ENCODE measurements at regions not wholly inside any gene's neighbourhood (a gene's known extent, or its start where the extent isn't known, plus 50 kb on each side); places are given as distances from the start of the nearest gene placed in this dataset.
"Not testable (repeated sequence)": the region's sequence is repeated elsewhere in the genome, so short reads cannot be mapped to it uniquely, and the experiment has no call there.

- no peak for DNase-seq (ENCODE audit: low spot score)
Observed at GRCh38 chr6:119726086-119726485, 376.5 kb upstream of the MAN1A1 start.

DNA sequence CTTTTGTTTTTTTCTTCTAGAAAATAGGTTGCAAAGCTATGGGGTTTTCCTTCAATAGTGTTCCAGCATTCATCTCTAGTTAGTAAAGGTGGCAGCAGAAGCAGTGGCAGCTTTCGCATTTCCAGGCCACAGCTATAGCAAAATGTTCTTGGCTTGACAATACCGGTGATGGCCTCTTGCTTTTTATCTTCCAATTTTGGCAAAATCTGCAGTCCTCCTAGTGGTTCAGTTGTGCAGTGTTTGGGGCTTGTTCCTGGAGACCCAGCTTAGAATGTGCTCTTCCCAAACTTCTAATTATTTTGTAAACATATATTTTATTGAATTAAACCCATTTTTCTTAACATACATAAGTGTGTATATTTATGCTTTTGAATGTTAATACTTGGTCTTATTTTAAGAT, 370.6 kb upstream of the MAN1A1 start:
- DNase-seq (ENCODE audit: low spot score): no peak

GRCh38 chr6:119717942-119718341, 368.4 kb upstream of the MAN1A1 start:
- DNase-seq (ENCODE audit: low spot score): no peak

GRCh38 chr6:119716668-119717270, 367.2 kb upstream of the MAN1A1 start:
- DNase-seq (ENCODE audit: low spot score): no peak

- DNase-seq (ENCODE audit: low spot score): no peak
Observed at GRCh38 chr6:119713903-119714302, 364.3 kb upstream of the MAN1A1 start.

- no peak for DNase-seq (ENCODE audit: low spot score)
Observed at GRCh38 chr6:119686644-119687043, 337.1 kb upstream of the MAN1A1 start.

DNA sequence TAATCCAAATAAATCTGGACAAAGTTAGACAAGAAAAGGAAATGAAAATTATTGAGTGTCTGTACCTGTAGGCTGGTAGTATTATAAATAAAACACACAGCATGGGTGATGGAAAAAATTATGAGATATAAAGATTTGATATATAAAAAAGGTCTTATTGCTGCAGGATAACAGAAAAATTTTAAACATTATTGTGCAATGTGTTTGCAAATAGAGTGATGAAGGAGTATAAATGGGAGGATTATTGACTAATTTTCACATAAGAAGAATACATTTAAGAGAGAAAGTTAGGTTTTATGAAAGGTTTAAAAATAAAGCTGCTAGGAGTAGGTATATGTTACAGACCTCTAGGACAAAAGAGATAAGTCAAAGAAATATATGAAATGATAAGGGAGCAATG, 336.7 kb upstream of the MAN1A1 start:
- no peak for DNase-seq (ENCODE audit: low spot score)

DNA sequence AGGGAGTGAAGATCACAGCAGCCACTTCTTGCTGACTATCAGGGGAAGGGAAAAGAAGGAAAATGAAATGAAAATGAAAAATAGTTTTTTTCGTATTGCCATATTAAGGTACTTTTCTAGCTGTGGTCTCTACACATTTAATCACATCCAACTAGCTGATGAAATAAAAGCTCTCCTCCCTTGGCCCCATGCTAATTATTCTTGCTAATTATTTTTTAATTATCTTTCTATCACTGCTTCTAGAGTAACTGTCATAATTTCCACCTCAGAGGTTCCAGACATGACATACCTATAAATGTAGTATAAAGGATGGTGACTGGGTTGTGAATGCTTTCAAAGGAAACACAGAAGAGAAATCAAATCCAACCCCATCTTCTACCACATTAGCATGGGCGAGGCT, 334.1 kb upstream of the MAN1A1 start:
- DNase-seq (ENCODE audit: low spot score): no peak

DNA sequence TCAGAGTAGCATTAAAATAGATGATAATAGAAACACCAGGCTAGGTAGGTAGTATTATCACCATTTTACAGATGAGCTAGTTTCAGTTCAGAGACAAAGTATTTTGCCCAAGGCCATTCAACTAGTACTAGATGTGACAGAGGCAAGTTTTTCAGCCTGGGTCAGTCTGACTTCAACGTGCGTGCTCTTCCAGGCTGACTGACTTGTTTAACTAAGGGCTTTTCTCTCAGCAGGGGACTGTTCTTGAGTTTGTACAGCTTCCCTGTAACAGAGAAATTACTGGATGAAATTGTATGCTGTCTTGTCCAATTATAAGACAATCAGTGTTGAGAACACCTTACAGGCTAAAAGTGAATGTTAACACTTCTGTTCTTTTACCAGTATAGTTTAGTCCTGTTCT, 333.5 kb upstream of the MAN1A1 start:
- no peak for DNase-seq (ENCODE audit: low spot score)

DNA sequence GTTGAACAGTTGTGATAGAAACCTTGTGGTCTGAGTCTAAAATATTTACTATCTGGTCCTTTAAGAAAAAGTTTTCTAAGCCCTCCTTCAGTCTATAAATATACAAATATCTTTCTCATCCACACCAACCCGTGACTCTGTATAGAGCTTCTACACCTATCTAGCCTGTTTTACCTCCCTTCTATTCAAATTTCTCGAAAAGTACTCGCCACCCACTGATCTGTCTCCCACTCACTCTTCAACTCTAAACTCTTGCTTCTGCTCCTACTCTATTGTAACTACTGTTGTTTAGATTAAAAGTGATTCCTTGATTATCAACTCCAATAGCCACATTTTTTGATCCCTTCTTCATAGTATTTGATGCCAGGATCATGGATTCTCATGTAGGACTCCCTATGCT, 329.4 kb upstream of the MAN1A1 start:
- DNase-seq (ENCODE audit: low spot score): no peak

DNA sequence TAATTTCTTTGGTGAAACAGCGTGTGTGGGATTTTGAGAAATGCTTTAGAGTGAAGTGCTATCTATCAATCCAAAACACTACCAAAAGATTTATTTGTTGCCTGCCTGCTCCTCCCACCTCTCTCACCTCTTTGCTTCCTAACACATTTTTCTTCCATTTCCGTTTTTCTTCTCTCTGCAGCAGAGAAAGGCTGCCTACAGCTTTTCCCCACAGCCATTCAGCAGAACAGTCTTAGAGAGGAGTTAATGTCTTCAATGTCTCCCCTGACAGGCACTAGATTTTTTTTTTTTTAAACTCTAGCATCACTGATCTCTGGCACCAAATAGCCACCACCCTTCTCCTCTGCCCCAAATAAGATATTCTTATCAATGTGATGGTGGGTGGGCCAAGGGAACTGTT, 327.8 kb upstream of the MAN1A1 start:
- DNase-seq (ENCODE audit: low spot score): no peak

GRCh38 chr6:119676961-119677360, 327.4 kb upstream of the MAN1A1 start:
- DNase-seq (ENCODE audit: low spot score): no peak

- DNase-seq (ENCODE audit: low spot score): no peak
Observed at GRCh38 chr6:119676230-119676629, 326.7 kb upstream of the MAN1A1 start.

DNA sequence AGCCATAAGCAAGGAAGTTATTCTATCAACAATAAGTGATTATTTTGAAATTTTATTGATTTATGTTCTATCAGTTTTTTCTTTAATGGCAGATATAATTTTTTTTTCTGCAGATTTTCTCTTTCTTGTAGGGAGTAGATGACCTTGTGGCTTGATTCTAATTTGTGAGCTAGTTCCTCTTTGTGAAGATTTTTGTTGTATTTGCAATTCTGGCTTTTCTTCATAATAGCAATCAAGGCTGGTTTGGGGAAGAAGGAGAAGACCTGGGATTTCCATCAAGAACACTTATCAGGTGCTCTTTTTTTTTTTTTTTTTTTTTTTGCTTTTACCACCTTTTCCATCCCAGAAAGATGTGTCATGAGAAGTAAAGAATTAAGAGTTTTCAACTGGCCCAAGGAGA, 324.2 kb upstream of the MAN1A1 start:
- DNase-seq (ENCODE audit: low spot score): no peak

DNA sequence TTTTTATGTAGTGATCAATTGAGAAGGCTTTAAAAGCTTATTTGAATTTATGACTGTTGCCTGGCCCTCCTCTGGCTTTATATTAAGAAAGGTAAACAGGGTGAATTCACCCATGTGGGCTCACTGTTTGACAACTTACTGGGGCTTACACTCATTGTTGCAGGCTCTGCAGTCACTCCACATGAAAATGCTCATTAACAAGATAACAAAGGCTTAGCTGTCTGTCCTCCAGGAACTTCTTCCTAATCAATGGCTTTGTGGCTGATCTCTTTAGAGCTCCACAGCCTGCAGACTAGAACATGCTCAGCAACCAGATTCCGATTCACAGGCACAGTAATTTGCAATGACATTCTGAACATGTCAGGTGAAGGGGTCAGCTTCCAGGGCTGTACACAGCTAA, 323.2 kb upstream of the MAN1A1 start:
- DNase-seq (ENCODE audit: low spot score): no peak

- no peak for DNase-seq (ENCODE audit: low spot score)
Observed at GRCh38 chr6:119671105-119671504, 321.5 kb upstream of the MAN1A1 start.

GRCh38 chr6:119669221-119669620, 319.7 kb upstream of the MAN1A1 start:
- DNase-seq (ENCODE audit: low spot score): no peak

DNA sequence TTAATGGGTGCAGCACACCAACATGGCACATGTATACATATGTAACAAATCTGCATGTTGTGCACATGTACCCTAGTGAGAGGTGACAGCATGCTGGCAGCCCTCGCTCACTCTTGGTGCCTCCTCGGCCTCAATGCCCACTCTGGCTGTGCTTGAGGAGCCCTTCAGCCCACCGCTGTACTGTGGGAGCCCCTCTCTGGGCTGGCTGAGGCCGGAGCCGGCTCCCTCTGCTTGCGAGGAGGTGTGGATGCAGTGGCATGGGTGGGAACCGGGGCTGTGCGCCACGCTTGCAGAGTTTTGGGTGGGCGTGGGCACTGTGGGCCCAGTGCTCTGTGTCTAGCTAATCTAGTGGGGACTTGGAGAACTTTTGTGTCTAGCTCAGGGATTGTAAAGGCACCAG, 315.9 kb upstream of the MAN1A1 start:
- DNase-seq (ENCODE audit: low spot score): not testable (repeated sequence)

GRCh38 chr6:119661628-119662027, 312.1 kb upstream of the MAN1A1 start:
- no peak for DNase-seq (ENCODE audit: low spot score)

- no peak for DNase-seq (ENCODE audit: low spot score)
Observed at GRCh38 chr6:119661078-119661477, 311.5 kb upstream of the MAN1A1 start.

DNA sequence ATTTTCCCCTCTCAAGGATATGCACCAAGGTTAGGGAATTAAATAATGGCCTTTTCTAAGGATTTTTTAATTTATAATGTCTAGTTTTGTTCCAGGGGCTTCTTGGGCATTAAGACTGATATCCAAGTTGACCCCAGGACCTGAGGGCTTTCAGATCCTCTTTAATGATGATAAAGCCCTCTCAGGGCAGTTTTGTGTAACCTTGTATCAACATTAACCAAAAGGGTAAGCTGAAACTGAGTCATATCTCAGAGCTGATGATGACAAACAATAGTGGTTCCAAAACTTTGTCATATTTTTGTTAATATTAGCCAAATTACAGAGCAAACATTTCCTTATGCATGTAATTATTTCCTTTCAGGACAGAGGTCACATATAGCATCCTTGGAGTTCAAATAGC, 309.4 kb upstream of the MAN1A1 start:
- no peak for DNase-seq (ENCODE audit: low spot score)

- no peak for DNase-seq (ENCODE audit: low spot score)
Observed at GRCh38 chr6:119655124-119655523, 305.6 kb upstream of the MAN1A1 start.

DNA sequence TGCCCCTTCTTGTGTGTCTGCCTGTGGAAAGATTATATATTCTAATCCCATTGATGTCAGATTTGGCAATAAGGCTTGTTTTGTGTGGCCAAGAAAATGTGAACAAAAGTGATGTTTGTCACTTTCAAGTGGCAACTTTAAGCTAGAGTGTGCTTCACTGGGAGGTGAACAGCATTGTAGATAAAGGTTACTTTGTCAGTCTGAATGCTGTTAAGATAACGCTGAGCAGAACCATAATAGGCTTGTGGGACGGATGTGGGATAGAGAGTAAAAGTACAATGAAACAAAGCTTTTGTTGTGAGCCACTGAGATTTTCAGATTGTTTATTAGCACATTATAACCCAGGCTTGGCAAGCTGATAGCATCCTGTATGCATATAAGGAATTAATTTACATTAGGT, 303.8 kb upstream of the MAN1A1 start:
- no peak for DNase-seq (ENCODE audit: low spot score)

GRCh38 chr6:119649531-119649930, 300.0 kb upstream of the MAN1A1 start:
- no peak for DNase-seq (ENCODE audit: low spot score)

DNA sequence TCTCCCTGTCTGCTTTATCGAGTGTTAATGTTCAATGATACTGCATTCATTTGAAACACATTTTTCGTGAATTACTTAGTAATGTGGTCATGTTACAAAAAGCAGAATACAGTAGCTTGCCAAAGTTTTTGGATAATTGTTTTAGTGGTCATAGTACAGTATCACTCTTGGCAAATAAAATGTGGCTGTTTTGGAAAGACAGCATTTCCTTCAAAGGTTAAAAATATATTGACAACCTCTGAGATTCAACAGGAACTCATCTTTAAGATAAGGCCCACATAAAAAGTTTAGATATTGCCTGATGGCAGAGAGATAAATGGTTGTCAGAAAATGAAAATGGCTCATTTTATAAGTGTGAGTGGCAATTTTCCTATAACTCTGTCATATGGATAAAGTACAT, 297.7 kb upstream of the MAN1A1 start:
- DNase-seq (ENCODE audit: low spot score): no peak
